ENCODE measurements at regions not wholly inside any gene's neighbourhood (a gene's known extent, or its start where the extent isn't known, plus 50 kb on each side); places are given as distances from the start of the nearest gene placed in this dataset.
"Not testable (repeated sequence)": the region's sequence is repeated elsewhere in the genome, so short reads cannot be mapped to it uniquely, and the experiment has no call there.

- intact Hi-C loops (cut with micrococcal nuclease) = no loop called here
- ChIA-PET POLR2A (no interaction called here), CTCF (no interaction called here)
- ATAC-seq (ENCODE audit: low read depth) (no peak), DNase-seq (no peak)
- no peak for TF ChIP-seq CTCF (IDR thresholded peaks at IDR 0.05)
- no peak overlapping the region for H3K4me3 Mint-ChIP-seq
- H3K4me1 Mint-ChIP-seq = no peaks in the 10 kb centered on the region
- no peaks in the 10 kb centered on the region for H3K9me3 Mint-ChIP-seq
- H3K27ac Mint-ChIP-seq = no peak overlapping the region
- no peaks in the 10 kb centered on the region for H3K36me3 Mint-ChIP-seq (ENCODE audit: low read depth)
- H3K27me3 Mint-ChIP-seq = peaks cover 3% of the 10 kb centered on the region
Observed at GRCh38 chr11:134853992-134854991, 442.2 kb upstream of the B3GAT1 start.

GRCh38 chr11:134851503-134852224 lies 439.6 kb upstream of the B3GAT1 start:
- CTCF ChIA-PET = interaction anchor here (1.4 kb wide), 1 partner anchor 10 kb away, joined by 3 read pairs; no protein-coding TSS in a partner anchor
- POLR2A ChIA-PET, H3K27me3 Mint-ChIP-seq: not testable (repeated sequence)

GRCh38 chr11:134850566-134850965 lies 438.5 kb upstream of the B3GAT1 start:
- CTCF ChIA-PET = interaction anchor here (1.4 kb wide), 1 partner anchor 11 kb away, joined by 3 read pairs; no protein-coding TSS in a partner anchor
- Mint-ChIP-seq H3K4me1 (no peaks in the 10 kb centered on the region), H3K9me3 (no peaks in the 10 kb centered on the region), H3K4me3 (no peak overlapping the region), H3K27ac (no peak overlapping the region), H3K36me3 (ENCODE audit: low read depth) (no peaks in the 10 kb centered on the region), H3K27me3 (no peaks in the 10 kb centered on the region)
- ATAC-seq (ENCODE audit: low read depth) = no peak
- DNase-seq = no peak
- intact Hi-C loops (cut with micrococcal nuclease) = no loop called here
- TF ChIP-seq CTCF (IDR thresholded peaks at IDR 0.05) = no peak
- POLR2A ChIA-PET = no interaction called here

More at GRCh38 chr11:134851503-134852224, 439.6 kb upstream of the B3GAT1 start:
- DNase-seq; intact Hi-C loops (cut with micrococcal nuclease); ATAC-seq (ENCODE audit: low read depth); H3K27ac Mint-ChIP-seq; H3K9me3 Mint-ChIP-seq; H3K4me1 Mint-ChIP-seq; H3K4me3 Mint-ChIP-seq; H3K36me3 Mint-ChIP-seq (ENCODE audit: low read depth): not testable (repeated sequence)

GRCh38 chr11:134849833-134850232 lies 437.8 kb upstream of the B3GAT1 start:
- no peak for DNase-seq
- Mint-ChIP-seq H3K9me3 (no peaks in the 10 kb centered on the region), H3K36me3 (ENCODE audit: low read depth) (no peaks in the 10 kb centered on the region), H3K4me1 (no peaks in the 10 kb centered on the region), H3K4me3 (no peak overlapping the region), H3K27me3 (no peaks in the 10 kb centered on the region), H3K27ac (no peak overlapping the region)
- TF ChIP-seq CTCF (IDR thresholded peaks at IDR 0.05) = no peak
- POLR2A ChIA-PET = no interaction called here
- intact Hi-C loops (cut with micrococcal nuclease) = no loop called here
- CTCF ChIA-PET = no interaction called here
- no peak for ATAC-seq (ENCODE audit: low read depth)

- POLR2A ChIA-PET = no interaction called here
- CTCF ChIA-PET = no interaction called here
- Mint-ChIP-seq H3K4me1 (no peaks in the 10 kb centered on the region), H3K27me3 (no peaks in the 10 kb centered on the region), H3K36me3 (ENCODE audit: low read depth) (no peaks in the 10 kb centered on the region), H3K4me3 (no peak overlapping the region), H3K9me3 (no peaks in the 10 kb centered on the region), H3K27ac (no peak overlapping the region)
- DNase-seq (no peak), ATAC-seq (ENCODE audit: low read depth) (no peak)
- intact Hi-C loops (cut with micrococcal nuclease) = no loop called here
- no peak for TF ChIP-seq CTCF (IDR thresholded peaks at IDR 0.05)
Observed at GRCh38 chr11:134847083-134847715, 435.2 kb upstream of the B3GAT1 start.
